Neuronal stem cell (in vitro differentiated cells): ENCODE measurements at regions not wholly inside any gene's neighbourhood (a gene's known extent, or its start where the extent isn't known, plus 50 kb on each side); places are given as distances from the start of the nearest gene placed in this dataset.
"Not testable (repeated sequence)": the region's sequence is repeated elsewhere in the genome, so short reads cannot be mapped to it uniquely, and the experiment has no call there.

Experiments used
- DNase-seq: peaks from one replicate; pipeline ENCODE4 v3.0.0-alpha.2; 2013; ENCODE audit warnings: low spot score
- H2AFZ ChIP-seq: one replicate; pipeline ENCODE4 v1.6.1; 2013; ENCODE audit warnings: mild to moderate bottlenecking, low read length, inconsistent platforms
- H2AK5ac ChIP-seq: 2 replicates; pipeline ENCODE4 v1.6.1; 2013; ENCODE audit warnings: low read depth, mild to moderate bottlenecking, inconsistent platforms, low read length, moderate library complexity, mixed read lengths
- H2BK120ac ChIP-seq: 2 replicates; pipeline ENCODE4 v1.6.1; 2013; ENCODE audit warnings: low read depth, mild to moderate bottlenecking, inconsistent platforms, low read length, moderate library complexity, mixed read lengths
- H2BK12ac ChIP-seq: one replicate; pipeline ENCODE4 v1.6.1; 2013; ENCODE audit warnings: low read length, inconsistent platforms
- H2BK15ac ChIP-seq: 2 replicates; pipeline ENCODE4 v1.6.1; 2013; ENCODE audit warnings: mild to moderate bottlenecking, low read length, inconsistent platforms, mixed read lengths
- H2BK5ac ChIP-seq: one replicate; pipeline ENCODE4 v1.6.1; 2013; ENCODE audit warnings: inconsistent platforms, mild to moderate bottlenecking, low read length, moderate library complexity
- H3K14ac ChIP-seq: one replicate; pipeline ENCODE4 v1.6.1; 2013; ENCODE audit warnings: low read length, inconsistent platforms
- H3K18ac ChIP-seq: 2 replicates; pipeline ENCODE4 v1.6.1; 2013; ENCODE audit warnings: low read length, inconsistent platforms
- H3K23ac ChIP-seq: 2 replicates; pipeline ENCODE4 v1.6.1; 2013; ENCODE audit warnings: low read depth, mild to moderate bottlenecking, mixed read lengths, low read length, inconsistent platforms; ENCODE audit not compliant: poor library complexity
- H3K27ac ChIP-seq: replicated peaks from 3 replicates; pipeline ENCODE4 v1.5.1; 2013; ENCODE audit warnings: low read length, inconsistent platforms
- H3K27me3 ChIP-seq, 3 experiments: 2 replicates each; pipeline ENCODE4 v1.6.1; 2013; ENCODE audit warnings: low read length in 3 of 3, mild to moderate bottlenecking in 2 of 3, inconsistent platforms in 1 of 3, low read depth in 1 of 3, mixed read lengths in 1 of 3, moderate library complexity in 1 of 3; ENCODE audit not compliant: control insufficient read depth in 3 of 3, insufficient read depth in 3 of 3
- H3K36me3 ChIP-seq, 2 donors: replicated peaks in 1 of 2; 2 replicates each; pipeline ENCODE4 v1.6.1; 2013; ENCODE audit warnings: low read length in 2 of 2; ENCODE audit not compliant: control insufficient read depth in 2 of 2, insufficient read depth in 2 of 2
- H3K4ac ChIP-seq: 2 replicates; pipeline ENCODE4 v1.6.1; 2013; ENCODE audit warnings: inconsistent platforms, mild to moderate bottlenecking, low read length, moderate library complexity
- H3K4me1 ChIP-seq, 2 donors: 1 replicate in 1 of 2; 2 replicates in 1 of 2; pipeline ENCODE4 v1.6.1; 2013; ENCODE audit warnings: low read length in 2 of 2, low read depth in 1 of 2; ENCODE audit not compliant: control insufficient read depth in 2 of 2, insufficient read depth in 1 of 2
- H3K4me2 ChIP-seq: one replicate; pipeline ENCODE4 v1.6.1; 2013; ENCODE audit warnings: mild to moderate bottlenecking, low read length, inconsistent platforms; ENCODE audit not compliant: insufficient read depth, poor library complexity, severe bottlenecking
- H3K4me3 ChIP-seq, 2 donors: 2 replicates each; pipeline ENCODE4 v1.5.1; 2013; ENCODE audit warnings: low read length in 2 of 2, mild to moderate bottlenecking in 2 of 2, inconsistent platforms in 1 of 2, moderate library complexity in 1 of 2
- H3K79me1 ChIP-seq: one replicate; pipeline ENCODE4 v1.6.1; 2013; ENCODE audit warnings: low read depth, mild to moderate bottlenecking, inconsistent platforms, low read length, moderate library complexity
- H3K9ac ChIP-seq: one replicate; pipeline ENCODE4 v1.6.1; 2013; ENCODE audit warnings: mild to moderate bottlenecking, low read depth, low read length, inconsistent platforms; ENCODE audit not compliant: poor library complexity
- H3K9me3 ChIP-seq, 2 donors: replicated peaks in 1 of 2; 2 replicates each; pipeline versions ENCODE3 to v1.6.1; 2013; ENCODE audit warnings: low read length in 2 of 2, mild to moderate bottlenecking in 2 of 2, inconsistent platforms in 1 of 2, low read depth in 1 of 2, mixed read lengths in 1 of 2, moderate library complexity in 1 of 2; ENCODE audit not compliant: control insufficient read depth in 2 of 2, insufficient read depth in 1 of 2
- H4K8ac ChIP-seq: one replicate; pipeline ENCODE4 v1.6.1; 2013; ENCODE audit warnings: low read depth, mild to moderate bottlenecking, inconsistent platforms, low read length, moderate library complexity
- H4K91ac ChIP-seq: one replicate; pipeline ENCODE4 v1.6.1; 2013; ENCODE audit warnings: low read length, low read depth, mild to moderate bottlenecking, inconsistent platforms; ENCODE audit not compliant: poor library complexity
- WGBS, 2 donors: extraction: QIAGEN DNeasy Blood & Tissue Kit; methylation state at CpG; one replicate each; pipeline ENCODE4 v1.1.7; 2013; ENCODE audit warnings: missing lambda C conversion rate in 2 of 2, mixed read lengths in 1 of 2; ENCODE audit not compliant: insufficient read length in 2 of 2, insufficient replicate concordance in 1 of 2; ENCODE audit errors: extremely low coverage in 2 of 2; 5-methylcytosine and 5-hydroxymethylcytosine counted together

DNA sequence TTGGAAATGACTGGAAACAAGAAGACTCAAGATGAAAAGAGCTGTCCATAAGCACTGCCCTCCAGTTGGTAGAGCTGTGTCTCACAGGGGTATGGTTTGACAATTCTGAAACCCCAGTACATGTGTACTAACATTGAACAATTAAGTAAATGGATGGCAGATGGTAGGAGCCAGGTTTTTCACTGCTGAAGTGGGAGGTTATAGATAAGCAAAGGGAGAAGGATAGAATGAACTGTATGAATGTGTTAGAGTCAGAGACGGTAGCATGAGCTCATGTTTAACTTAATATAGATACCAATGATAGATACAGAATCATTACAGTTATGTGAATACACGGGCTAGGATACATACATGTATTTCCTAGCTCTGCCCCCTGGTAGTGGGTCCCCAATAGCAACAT, 95.0 kb upstream of the SIRPA start:
- Histone ChIP-seq H3K18ac (no peak overlapping the region), H2BK5ac (no peak overlapping the region), H3K14ac (no peak overlapping the region), H3K9ac (no peak overlapping the region), H4K91ac (no peak overlapping the region), H2BK15ac (no peak overlapping the region), H2AK5ac (no peak overlapping the region), H3K4ac (no peak overlapping the region), H3K4me3 (no peak overlapping the region), H3K36me3 (no peaks in the 10 kb centered on the region), H3K4me1 (peaks cover 9 to 10% of the 10 kb centered on the region in 2 donors), H4K8ac (no peak overlapping the region), H3K23ac (no peak overlapping the region), H3K27me3 (peaks cover 0 to 27% (median 2%) of the 10 kb centered on the region in 3 experiments), H3K79me1 (no peaks in the 10 kb centered on the region), H3K27ac (no peak overlapping the region), H2AFZ (no peak overlapping the region), H3K9me3 (no peaks in the 10 kb centered on the region), H3K4me2 (no peak overlapping the region), H2BK120ac (no peak overlapping the region), H2BK12ac (no peak overlapping the region)
- DNase-seq: no peak
- no CpG with 5 or more reads among the region's 2 CpGs for WGBS, 2 donors

DNA sequence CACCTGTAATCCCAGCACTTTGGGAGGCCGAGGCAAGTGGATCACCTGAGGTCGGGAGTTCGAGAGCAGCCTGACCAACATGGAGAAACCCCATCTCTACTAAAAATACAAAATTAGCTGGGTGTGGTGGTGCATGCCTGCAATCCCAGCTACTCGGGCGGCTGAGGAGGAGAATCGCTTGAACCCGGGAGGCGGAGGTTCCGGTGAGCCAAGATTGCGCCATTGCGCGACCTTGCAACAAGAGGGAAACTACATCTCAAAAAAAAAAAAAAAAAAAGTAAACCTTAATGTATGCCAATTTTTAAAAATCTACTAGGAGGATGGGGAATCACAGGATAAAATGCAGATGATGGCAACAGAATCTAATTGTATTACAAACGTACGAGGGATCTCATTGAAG, 95.5 kb upstream of the SIRPA start:
- not testable (repeated sequence) for H3K79me1 ChIP-seq, H3K9me3 ChIP-seq, H3K18ac ChIP-seq, H3K36me3 ChIP-seq, H3K9ac ChIP-seq, H3K4me2 ChIP-seq, H3K4ac ChIP-seq, H2AFZ ChIP-seq, H2AK5ac ChIP-seq, DNase-seq, H3K4me3 ChIP-seq, H4K8ac ChIP-seq, H4K91ac ChIP-seq, H3K14ac ChIP-seq, H3K27ac ChIP-seq, H2BK5ac ChIP-seq, H2BK120ac ChIP-seq, H2BK12ac ChIP-seq, H2BK15ac ChIP-seq, H3K23ac ChIP-seq
- peaks cover 0 to 23% (median 2%) of the 10 kb centered on the region in 3 experiments for H3K27me3 ChIP-seq
- H3K4me1 ChIP-seq: peaks cover 5 to 10% of the 10 kb centered on the region in 2 donors
- WGBS, 2 donors: no CpG with 5 or more reads among the region's 14 CpGs

DNA sequence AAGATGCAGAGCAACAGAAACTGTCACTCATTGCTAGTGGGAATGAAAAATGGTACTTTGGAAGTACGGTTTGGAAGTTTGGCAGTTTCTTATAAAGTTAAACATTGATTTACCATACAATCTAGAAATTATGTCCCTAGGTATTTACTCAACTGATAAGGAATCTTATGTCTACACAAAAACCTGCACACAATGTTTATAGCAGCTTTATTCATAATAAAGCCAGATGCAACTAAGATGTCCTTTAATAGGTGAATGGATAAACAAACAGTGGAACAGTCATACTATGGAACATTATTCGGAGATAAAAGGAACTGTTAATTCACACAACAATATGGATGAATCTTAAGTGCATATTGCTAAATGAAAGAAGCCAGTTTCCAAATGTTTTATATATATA, 96.2 kb upstream of the SIRPA start:
- Histone ChIP-seq H2AFZ (no peak overlapping the region), H3K9me3 (no peaks in the 10 kb centered on the region), H3K4ac (no peak overlapping the region), H3K9ac (no peak overlapping the region), H3K14ac (no peak overlapping the region), H3K27ac (no peak overlapping the region), H3K23ac (no peak overlapping the region), H4K91ac (no peak overlapping the region), H3K4me1 (peaks cover 4 to 10% of the 10 kb centered on the region in 2 donors), H2AK5ac (no peak overlapping the region), H2BK15ac (no peak overlapping the region), H2BK5ac (no peak overlapping the region), H2BK120ac (no peak overlapping the region), H4K8ac (no peak overlapping the region), H3K36me3 (no peaks in the 10 kb centered on the region), H2BK12ac (no peak overlapping the region), H3K18ac (no peak overlapping the region), H3K79me1 (no peaks in the 10 kb centered on the region), H3K4me2 (no peak overlapping the region), H3K4me3 (no peak overlapping the region), H3K27me3 (peaks cover 0 to 15% (median 2%) of the 10 kb centered on the region in 3 experiments)
- no peak for DNase-seq
- WGBS, 2 donors: no CpG with 5 or more reads among the region's 2 CpGs

DNA sequence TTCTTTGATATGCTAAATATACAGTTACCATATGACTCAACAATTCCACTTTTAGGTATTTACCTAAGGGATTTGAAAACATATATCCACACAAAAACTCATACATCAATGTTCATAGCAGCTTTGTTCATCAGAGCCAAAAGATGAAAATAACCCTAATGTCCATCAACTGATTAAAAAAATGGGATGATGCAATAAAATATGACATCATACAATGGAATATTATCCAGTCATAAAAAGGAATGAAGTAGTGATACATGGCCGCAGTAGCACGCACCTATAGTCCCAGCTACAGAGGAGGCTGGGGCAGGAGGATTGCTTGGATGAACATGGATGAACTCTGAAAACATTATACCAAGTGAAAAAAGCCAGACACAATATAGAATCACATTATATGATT, 101.4 kb upstream of the SIRPA start:
- no peak overlapping the region for H3K23ac ChIP-seq
- H3K27ac ChIP-seq: no peak overlapping the region
- no peak overlapping the region for H2BK12ac ChIP-seq
- H2BK15ac ChIP-seq: no peak overlapping the region
- peaks cover 0 to 21% (median 0%) of the 10 kb centered on the region in 3 experiments for H3K27me3 ChIP-seq
- DNase-seq: no peak
- no peak overlapping the region for H4K91ac ChIP-seq
- no peaks in the 10 kb centered on the region for H3K36me3 ChIP-seq
- H3K4me2 ChIP-seq: no peak overlapping the region
- no peak overlapping the region for H3K18ac ChIP-seq
- H3K79me1 ChIP-seq: no peaks in the 10 kb centered on the region
- H2BK120ac ChIP-seq: no peak overlapping the region
- no peak overlapping the region for H2AFZ ChIP-seq
- no peaks in the 10 kb centered on the region for H3K4me1 ChIP-seq
- H3K9ac ChIP-seq: no peak overlapping the region
- H4K8ac ChIP-seq: no peak overlapping the region
- no peak overlapping the region for H3K4me3 ChIP-seq
- no peak overlapping the region for H2AK5ac ChIP-seq
- no peak overlapping the region for H2BK5ac ChIP-seq
- H3K14ac ChIP-seq: no peak overlapping the region
- WGBS, 2 donors: no CpG with 5 or more reads among the region's 2 CpGs
- H3K4ac ChIP-seq: no peak overlapping the region
- no peaks in the 10 kb centered on the region for H3K9me3 ChIP-seq
